Ovary (tissue), 7 donors: ENCODE measurements at regions not wholly inside any gene's neighbourhood (a gene's known extent, or its start where the extent isn't known, plus 50 kb on each side); places are given as distances from the start of the nearest gene placed in this dataset.

Experiments used
- DNase-seq, 5 donors: peaks; one replicate each; pipeline ENCODE4 v3.0.0-alpha.2; 2019 to 2020
- H3K27ac ChIP-seq, 2 donors: fragments of 200-600 bp; one replicate each; pipeline versions ENCODE4 v1.5.1 to v1.8.0; 2019 to 2022
- H3K27me3 ChIP-seq: fragments of 200-600 bp; one replicate; pipeline ENCODE4 v1.8.0; 2022
- H3K36me3 ChIP-seq: fragments of 200-600 bp; sonication (generic); one replicate; pipeline ENCODE4 v1.5.1; 2019
- H3K4me1 ChIP-seq: one replicate; pipeline ENCODE4 v1.8.1; 2013; ENCODE audit warnings: mild to moderate bottlenecking, moderate library complexity; ENCODE audit not compliant: insufficient read depth
- H3K4me3 ChIP-seq: fragments of 200-600 bp; sonication (generic); one replicate; pipeline ENCODE4 v1.5.1; 2017
- H3K9me3 ChIP-seq, 2 donors: fragments of 200-600 bp in 1 of 2; sonication (generic) in 1 of 2; one replicate each; pipeline versions ENCODE4 v1.5.1 to v1.8.1; 2013 to 2019; ENCODE audit warnings: mild to moderate bottlenecking in 1 of 2, moderate library complexity in 1 of 2
- EP300 ChIP-seq: sonication (generic); formaldehyde crosslinking; IDR thresholded peaks from one replicate; pipeline ENCODE4 v1.6.1; 2017; ENCODE audit warnings: antibody characterized with exemption
- POLR2A ChIP-seq: fragments of 450-650 bp; IDR thresholded peaks from one replicate; pipeline ENCODE4 v1.6.1; 2017; ENCODE audit warnings: antibody characterized with exemption, mild to moderate bottlenecking, moderate library complexity
- WGBS, 3 donors: extraction: QIAGEN DNeasy Blood & Tissue Kit in 1 of 3; methylation state at CpG; one replicate each; pipeline versions ENCODE4 v1.1.5 to v1.1.7; 2013 to 2017; 5-methylcytosine and 5-hydroxymethylcytosine counted together
- intact Hi-C, 4 donors: fragments of 100-400 bp; cut with DNase I; formaldehyde crosslinking; loops; one replicate each; pipeline versions ENCODE4 v1.11.0 to v1.15.1; 2022 to 2023
- TF ChIP-seq, protein P1 (sequence below), 3 donors: fragments of 450-650 bp in 2 of 3; fragments of 200-600 bp in 1 of 3; IDR thresholded peaks; one replicate each; pipeline versions ENCODE4 v1.5.1 to v1.8.0; 2016 to 2022; ENCODE audit warnings: antibody characterized with exemption in 3 of 3, mild to moderate bottlenecking in 1 of 3
- donor health status: DM: no; HTN: no; CAD: no; lungs with moderate emphysema.
- donor health status: DM: no; HTN: no; CAD: no.
- donor health status: Bipolar disorder and iron deficiency.
- donor health status: DM: no; HTN: no; CAD: no.
- donor health status: DM: yes; HTN: yes; CAD: no.

DNA sequence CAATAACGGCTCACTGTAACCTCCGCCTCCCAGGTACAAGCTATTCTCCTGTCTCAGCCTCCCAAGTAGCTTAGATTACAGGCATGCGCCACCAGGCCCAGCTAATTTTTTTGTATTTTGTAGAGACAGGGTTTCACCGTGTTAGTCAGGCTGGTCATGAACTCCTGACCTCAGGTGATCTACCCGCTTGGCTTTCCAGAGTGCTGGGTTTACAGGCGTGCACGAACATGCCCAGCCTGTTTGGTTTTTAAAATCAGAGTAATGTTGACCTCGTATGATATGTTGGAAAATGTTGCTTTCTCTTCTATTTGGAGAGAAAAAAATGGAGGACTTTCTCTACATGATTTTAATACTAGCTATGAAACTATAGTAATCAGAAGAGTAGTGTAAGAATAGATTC lies 386.2 kb downstream of the PTH2R start:
- H3K27me3 ChIP-seq, result no peaks in the 10 kb centered on the region
- intact Hi-C loops, result no loop called here

DNA sequence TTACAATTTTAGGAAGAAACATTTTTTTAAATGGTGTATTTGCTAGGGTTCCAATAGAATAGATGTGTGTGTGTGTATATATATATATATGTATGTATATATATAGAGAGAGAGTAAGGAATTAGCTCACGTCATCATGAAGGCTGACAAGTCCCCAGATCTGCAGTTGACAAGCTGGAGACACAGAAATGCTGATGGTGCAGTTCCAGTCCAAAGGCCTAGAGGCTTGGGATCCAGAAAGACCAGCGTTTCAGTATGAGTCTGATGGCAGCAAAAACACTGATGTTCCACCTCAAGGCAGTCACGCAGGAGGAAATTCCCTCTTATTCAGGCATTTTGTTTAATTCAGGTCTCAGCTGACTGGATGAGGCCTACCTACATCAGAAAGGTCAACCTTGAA lies 386.8 kb downstream of the PTH2R start:
- 82 to 92% (median 87%) methylated on average over 3 of the region's 3 CpGs for WGBS, 3 donors

More for the DNA sequence above, 386.2 kb downstream of the PTH2R start:
- Histone ChIP-seq H3K9me3 (no peaks in the 10 kb centered on the region), H3K4me1 (no peaks in the 10 kb centered on the region), H3K27ac (no peak overlapping the region), H3K4me3 (no peak overlapping the region), H3K36me3 (no peaks in the 10 kb centered on the region)
- WGBS, 3 donors, result 80 to 90% (median 84%) methylated on average over 8 of the region's 8 CpGs
- no peak for TF ChIP-seq POLR2A
- TF ChIP-seq, protein P1, sequence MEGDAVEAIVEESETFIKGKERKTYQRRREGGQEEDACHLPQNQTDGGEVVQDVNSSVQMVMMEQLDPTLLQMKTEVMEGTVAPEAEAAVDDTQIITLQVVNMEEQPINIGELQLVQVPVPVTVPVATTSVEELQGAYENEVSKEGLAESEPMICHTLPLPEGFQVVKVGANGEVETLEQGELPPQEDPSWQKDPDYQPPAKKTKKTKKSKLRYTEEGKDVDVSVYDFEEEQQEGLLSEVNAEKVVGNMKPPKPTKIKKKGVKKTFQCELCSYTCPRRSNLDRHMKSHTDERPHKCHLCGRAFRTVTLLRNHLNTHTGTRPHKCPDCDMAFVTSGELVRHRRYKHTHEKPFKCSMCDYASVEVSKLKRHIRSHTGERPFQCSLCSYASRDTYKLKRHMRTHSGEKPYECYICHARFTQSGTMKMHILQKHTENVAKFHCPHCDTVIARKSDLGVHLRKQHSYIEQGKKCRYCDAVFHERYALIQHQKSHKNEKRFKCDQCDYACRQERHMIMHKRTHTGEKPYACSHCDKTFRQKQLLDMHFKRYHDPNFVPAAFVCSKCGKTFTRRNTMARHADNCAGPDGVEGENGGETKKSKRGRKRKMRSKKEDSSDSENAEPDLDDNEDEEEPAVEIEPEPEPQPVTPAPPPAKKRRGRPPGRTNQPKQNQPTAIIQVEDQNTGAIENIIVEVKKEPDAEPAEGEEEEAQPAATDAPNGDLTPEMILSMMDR (IDR thresholded peaks at IDR 0.05), result no peak
- TF ChIP-seq EP300, result no peak
- no peak for DNase-seq

DNA sequence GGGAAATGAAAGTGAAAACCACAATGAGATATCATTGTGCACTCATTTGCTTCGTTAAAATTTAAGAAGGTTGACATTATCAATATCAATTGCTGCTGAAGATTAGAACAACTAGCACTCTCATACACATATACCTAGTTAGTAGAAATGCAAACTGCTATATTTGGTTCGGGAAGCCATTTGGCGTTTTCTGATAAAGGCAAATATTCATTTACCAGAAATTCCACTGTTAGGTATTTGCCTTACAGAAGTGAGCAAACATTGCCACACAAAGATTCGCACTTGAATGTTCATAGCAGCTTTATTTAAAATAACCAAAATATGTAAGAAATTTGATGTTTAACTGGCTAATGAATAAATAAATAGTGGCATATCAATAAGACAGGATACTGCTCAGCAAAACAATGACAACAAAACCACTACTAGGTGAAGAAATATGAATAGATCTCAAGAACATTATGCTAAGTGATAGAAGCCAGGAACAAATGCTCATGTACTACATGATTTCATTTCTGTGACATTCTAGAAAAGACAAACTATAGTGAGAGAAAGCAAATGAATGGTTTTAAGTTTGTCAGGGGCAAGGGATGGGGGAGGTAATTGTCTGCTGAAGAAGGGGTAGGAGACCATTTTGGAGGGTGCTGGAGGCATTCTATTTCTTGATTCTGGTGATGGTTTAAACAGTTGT lies 387.8 kb downstream of the PTH2R start:
- WGBS, 3 donors, result 48 to 76% (median 50%) methylated on average over 4 of the region's 4 CpGs

More for the DNA sequence above, 386.8 kb downstream of the PTH2R start:
- intact Hi-C loops, result no loop called here
- Histone ChIP-seq H3K4me1 (no peaks in the 10 kb centered on the region), H3K4me3 (no peak overlapping the region), H3K9me3 (no peaks in the 10 kb centered on the region), H3K27ac (no peak overlapping the region), H3K36me3 (no peaks in the 10 kb centered on the region), H3K27me3 (no peaks in the 10 kb centered on the region)
- no peak for DNase-seq
- TF ChIP-seq POLR2A (no peak), EP300 (no peak)
- TF ChIP-seq, protein P1 (IDR thresholded peaks at IDR 0.05), result no peak

DNA sequence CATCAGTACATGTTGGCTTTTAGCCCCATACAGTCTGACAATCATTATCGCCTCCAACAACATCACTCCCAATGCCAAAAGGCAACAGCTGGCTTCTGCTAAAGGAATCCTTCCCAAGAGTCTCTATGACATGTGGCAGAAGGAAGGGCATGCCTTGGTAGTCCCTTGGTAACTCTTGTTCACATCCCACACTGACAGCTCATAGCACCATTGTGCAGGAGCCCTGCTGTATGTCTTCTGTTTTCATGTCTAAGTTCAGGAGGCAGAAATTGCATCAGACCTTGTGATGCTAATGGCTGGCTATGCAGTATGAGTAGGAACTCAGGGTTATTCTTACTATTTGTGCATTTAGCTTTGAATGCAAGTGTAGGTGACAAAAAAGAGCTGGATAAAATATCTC lies 392.1 kb downstream of the PTH2R start:
- H3K4me1 ChIP-seq, result no peaks in the 10 kb centered on the region
- H3K36me3 ChIP-seq, result no peaks in the 10 kb centered on the region
- no peak overlapping the region for H3K4me3 ChIP-seq
- WGBS, 3 donors, result 58 to 74% (median 71%) methylated on average over 1 of the region's 1 CpG
- no peaks in the 10 kb centered on the region for H3K9me3 ChIP-seq
- intact Hi-C loops, result no loop called here
- DNase-seq, result no peak
- H3K27me3 ChIP-seq, result no peaks in the 10 kb centered on the region
- TF ChIP-seq, protein P1 (IDR thresholded peaks at IDR 0.05), result no peak
- TF ChIP-seq EP300 (no peak), POLR2A (no peak)
- no peak overlapping the region for H3K27ac ChIP-seq

More for the DNA sequence above, 387.8 kb downstream of the PTH2R start:
- no peaks in the 10 kb centered on the region for H3K4me1 ChIP-seq
- H3K36me3 ChIP-seq, result no peaks in the 10 kb centered on the region
- TF ChIP-seq EP300, result no peak
- TF ChIP-seq, protein P1 (IDR thresholded peaks at IDR 0.05), result no peak
- no peak for TF ChIP-seq POLR2A
- H3K4me3 ChIP-seq, result no peak overlapping the region
- no peak for DNase-seq
- no peaks in the 10 kb centered on the region for H3K9me3 ChIP-seq
- H3K27me3 ChIP-seq, result no peaks in the 10 kb centered on the region
- H3K27ac ChIP-seq, result no peak overlapping the region
- intact Hi-C loops, result no loop called here
